ENCODE measurements at regions not wholly inside any gene's neighbourhood (a gene's known extent, or its start where the extent isn't known, plus 50 kb on each side); places are given as distances from the start of the nearest gene placed in this dataset.
"Not testable (repeated sequence)": the region's sequence is repeated elsewhere in the genome, so short reads cannot be mapped to it uniquely, and the experiment has no call there.

DNA sequence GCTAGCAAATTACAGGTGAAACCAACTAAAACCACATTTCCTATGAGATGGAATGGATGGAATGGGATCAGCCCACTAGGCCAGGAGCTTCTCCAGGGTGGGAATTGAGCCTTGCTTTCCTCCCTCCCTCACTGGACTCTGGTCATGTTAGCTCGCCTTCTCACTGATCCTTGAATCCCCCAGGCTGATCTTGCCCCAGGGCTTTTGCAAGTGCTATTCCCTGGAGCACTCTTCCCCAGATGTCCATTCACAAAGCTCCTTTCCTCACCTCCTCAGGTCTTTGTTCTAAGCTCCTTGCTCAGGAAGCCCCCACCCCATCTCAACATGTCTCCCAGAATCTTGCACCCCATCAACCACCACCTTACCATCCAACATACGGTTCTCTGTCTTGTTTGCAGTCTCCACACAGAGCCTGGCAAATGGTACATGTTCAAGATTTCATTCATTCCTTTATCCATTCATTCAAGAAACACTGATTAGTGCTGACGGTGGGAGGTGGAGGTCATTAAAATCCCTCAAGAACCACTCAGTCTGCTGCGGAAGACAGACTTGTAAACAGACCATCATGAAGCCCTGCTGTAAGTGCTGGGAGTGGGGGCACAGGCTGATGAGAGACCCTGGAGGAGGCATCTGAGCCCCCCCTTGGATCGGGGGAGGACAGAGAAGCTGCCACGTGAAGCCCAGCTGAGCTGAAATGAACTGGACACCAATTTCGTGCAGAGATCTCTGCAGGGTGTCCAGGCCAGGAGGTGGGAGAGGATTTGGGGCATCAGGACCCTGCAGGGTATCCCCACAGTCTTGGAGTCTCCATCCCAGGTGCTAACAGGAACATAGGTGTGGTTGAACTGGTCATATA is 141.7 kb downstream of the BARX1 start:
- DNase-seq (ENCODE audit: low spot score) = no peak

- DNase-seq (ENCODE audit: low spot score) = no peak
Observed at GRCh38 chr9:93812410-93812668, 142.8 kb downstream of the BARX1 start.

GRCh38 chr9:93810028-93810971 is 144.9 kb downstream of the BARX1 start:
- DNase-seq (ENCODE audit: low spot score) = no peak

- no peak for DNase-seq (ENCODE audit: low spot score)
Observed at GRCh38 chr9:93809204-93809940, 145.8 kb downstream of the BARX1 start.

- DNase-seq (ENCODE audit: low spot score) = no peak
Observed at GRCh38 chr9:93808115-93809029, 146.8 kb downstream of the BARX1 start.

DNA sequence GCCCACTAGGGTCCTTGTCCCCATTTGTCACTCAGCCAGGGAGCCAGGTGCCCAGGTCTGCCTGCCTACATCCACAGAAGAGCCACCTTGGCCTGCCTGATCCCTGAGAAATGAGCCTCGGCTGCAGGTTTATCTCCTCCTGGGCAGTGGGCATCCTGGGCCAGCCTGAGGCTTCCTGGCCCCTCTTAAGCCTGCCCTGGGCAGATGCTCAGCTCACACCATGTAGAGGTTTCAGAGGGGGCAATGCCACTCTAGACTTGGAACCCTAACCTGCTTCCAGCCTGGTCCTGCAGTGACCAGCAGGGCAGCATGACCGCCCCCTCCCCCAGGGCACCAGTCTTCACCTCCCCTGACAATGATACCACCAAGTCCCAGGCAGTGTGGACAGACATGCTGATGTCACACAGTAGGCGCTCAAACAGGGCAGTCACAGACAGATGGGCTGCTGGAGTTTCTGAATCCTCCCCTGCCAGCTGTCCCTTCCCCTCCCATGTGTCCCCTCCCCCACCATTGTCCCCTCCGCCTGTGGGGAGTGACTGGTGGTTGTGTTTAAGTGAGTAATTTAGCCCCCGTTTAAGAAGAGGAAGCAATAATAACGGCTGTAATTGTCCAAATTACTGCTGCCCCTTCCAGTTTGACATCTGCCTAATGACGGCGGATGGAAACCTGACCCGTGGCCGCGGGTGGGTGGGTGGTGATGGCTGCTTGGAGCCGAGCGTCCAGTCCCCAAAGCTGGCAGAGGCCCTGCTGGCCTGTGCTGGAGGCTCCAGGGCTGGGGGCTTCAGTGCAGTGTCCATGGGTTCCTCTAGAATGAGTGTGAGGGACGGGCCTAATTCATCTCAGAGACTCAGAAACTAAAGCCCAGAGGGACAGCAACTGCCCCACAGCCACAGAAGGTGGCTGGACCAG is 147.7 kb downstream of the BARX1 start:
- no peak for DNase-seq (ENCODE audit: low spot score)

GRCh38 chr9:93801581-93802284 is 153.4 kb downstream of the BARX1 start:
- no peak for DNase-seq (ENCODE audit: low spot score)

DNA sequence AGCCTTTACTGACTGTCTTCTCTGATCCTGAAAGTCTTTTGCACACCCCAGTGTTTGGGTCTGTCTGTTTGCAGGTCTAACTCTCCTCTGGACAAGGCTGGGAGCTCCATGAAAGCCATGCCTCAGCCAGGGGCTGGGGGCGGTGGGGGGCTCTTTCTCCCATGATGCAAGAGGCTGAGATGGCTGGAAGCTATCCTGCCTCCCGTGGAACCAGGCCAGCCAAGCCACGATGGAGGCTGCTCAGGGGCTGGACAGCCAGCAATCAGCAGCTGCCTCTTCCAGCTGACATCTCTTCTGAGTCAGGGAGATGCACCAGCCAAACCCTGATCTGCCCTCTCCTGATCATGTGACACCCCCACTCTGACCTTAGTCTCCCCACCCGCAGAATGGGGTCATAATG is 154.0 kb downstream of the BARX1 start:
- no peak for DNase-seq (ENCODE audit: low spot score)

DNA sequence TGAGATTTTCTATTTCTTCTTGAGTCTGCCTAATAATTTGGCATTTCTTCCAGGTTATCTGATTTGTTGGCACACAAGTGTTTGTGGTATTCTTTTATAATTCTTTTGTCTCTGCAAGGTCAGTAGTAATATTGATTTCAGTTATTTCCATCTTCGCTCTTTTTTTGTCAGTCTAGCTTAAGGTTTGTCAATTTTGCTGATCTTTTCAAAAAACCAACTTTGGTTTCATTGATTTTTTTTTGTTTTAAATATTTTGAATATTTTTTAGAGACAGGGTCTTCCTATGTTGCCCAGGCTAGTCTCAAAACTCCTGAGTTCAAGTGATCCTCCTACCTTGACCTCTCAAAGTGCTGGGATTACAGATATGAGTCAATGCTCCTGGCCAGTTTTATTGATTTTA is 162.8 kb downstream of the BARX1 start:
- no peak for DNase-seq (ENCODE audit: low spot score)

DNA sequence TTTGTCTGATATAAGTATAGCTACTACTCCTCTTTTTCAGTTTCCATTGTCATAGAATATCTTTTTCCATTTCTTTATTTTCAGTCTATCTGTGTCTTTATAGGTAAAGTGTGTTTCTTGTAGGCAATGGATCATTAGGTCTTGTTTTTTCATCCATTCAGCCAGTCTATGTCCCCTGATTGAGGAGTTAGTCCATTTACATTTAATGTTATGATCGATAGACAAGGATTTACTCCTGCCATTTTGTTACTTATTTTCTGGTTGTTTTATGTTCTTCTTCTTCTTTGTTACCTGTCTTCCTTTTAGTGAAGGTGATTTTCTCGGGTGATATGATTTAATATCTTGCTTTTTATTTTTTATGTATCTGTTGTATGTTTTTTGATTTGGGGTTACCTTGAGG is 169.0 kb downstream of the BARX1 start:
- no peak for DNase-seq (ENCODE audit: low spot score)

GRCh38 chr9:93776873-93777272 is 178.3 kb downstream of the BARX1 start:
- no peak for DNase-seq (ENCODE audit: low spot score)

DNA sequence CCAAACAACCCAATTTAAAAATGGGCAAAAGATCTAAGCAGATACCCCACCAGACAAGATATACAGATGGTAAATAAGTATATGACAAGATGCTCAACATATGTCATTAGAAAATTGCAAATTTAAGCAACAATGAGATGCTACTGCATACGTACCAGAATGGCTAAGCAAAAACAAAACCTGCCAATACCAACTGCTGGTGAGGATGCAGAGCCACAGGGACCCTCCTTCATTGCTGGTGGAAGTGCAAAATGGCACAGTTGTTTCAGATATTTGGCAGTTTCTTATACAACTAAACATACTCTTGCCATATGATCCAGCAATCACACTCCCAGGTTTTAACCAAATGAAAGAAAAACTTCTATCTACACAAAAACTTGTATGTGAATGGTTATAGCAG is 178.9 kb downstream of the BARX1 start:
- DNase-seq (ENCODE audit: low spot score) = no peak

GRCh38 chr9:93774331-93775102 is 180.6 kb downstream of the BARX1 start:
- no peak for DNase-seq (ENCODE audit: low spot score)

- DNase-seq (ENCODE audit: low spot score) = no peak
Observed at GRCh38 chr9:93771276-93771675, 183.9 kb downstream of the BARX1 start.

GRCh38 chr9:93761822-93762221 is 185.4 kb downstream of the PHF2 start:
- DNase-seq (ENCODE audit: low spot score) = no peak

- DNase-seq (ENCODE audit: low spot score) = no peak
Observed at GRCh38 chr9:93750045-93750444, 173.7 kb downstream of the PHF2 start.

DNA sequence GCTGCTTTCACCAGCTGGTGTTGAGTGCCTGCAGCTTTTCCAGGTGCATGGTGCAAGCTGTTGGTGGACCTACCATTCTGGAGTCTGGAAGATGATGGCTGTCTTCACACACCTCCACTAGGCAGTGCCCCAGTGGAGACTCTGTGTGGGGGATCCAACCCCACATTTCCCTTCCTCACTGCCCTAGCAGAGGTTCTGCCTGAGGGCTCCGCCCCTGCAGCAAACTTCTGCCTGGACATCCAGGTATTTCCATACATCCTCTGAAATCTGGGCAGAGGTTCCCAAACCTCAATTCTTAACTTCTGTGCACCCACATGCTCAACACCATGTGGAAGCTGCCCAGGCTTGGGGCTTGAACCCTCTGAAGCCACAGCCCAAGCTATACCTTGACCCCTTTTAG is 172.4 kb downstream of the PHF2 start:
- DNase-seq (ENCODE audit: low spot score) = not testable (repeated sequence)

GRCh38 chr9:93731963-93732362 is 155.6 kb downstream of the PHF2 start:
- no peak for DNase-seq (ENCODE audit: low spot score)

DNA sequence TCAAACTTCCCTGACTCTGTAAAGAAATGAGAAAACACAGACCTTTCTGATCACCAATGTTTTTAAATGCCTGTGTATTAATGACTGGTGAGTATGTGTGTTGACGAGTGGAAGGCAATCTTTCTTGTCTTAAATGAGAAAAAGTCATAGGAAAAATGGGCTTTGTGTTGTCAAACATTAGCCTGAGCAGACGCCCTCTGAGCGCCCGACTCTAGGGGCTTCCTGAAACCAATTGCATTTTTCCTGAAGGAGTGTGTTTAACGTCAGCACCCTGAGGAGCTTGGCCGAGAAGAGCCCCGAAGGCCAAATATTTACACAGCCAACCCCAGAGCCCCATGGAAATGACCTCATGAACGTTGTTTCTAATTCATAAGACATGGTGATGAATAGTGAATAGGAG is 154.3 kb downstream of the PHF2 start:
- no peak for DNase-seq (ENCODE audit: low spot score)
